GM18870 (cell line): ENCODE measurements at regions not wholly inside any gene's neighbourhood (a gene's known extent, or its start where the extent isn't known, plus 50 kb on each side); places are given as distances from the start of the nearest gene placed in this dataset.

Experiments used
- ATAC-seq: cut with Tn5 transposase; IDR thresholded peaks from one replicate; pipeline ENCODE4 v1.9.1; 2021; ENCODE audit warnings: moderate library complexity; ENCODE audit not compliant: unreplicated experiment

GRCh38 chr13:52975969-52976368 lies 52.6 kb upstream of the OLFM4 start:
- no peak for ATAC-seq

- ATAC-seq: no peak
These were observed 53.5 kb upstream of the OLFM4 start for GRCh38 chr13:52975161-52975560.

GRCh38 chr13:52974711-52975110 lies 53.9 kb upstream of the OLFM4 start:
- ATAC-seq: no peak

GRCh38 chr13:52969373-52969772 lies 59.2 kb upstream of the OLFM4 start:
- no peak for ATAC-seq

- peak; percentile 98 for ATAC-seq
These were observed 60.4 kb upstream of the OLFM4 start for GRCh38 chr13:52968074-52968700.

- no peak for ATAC-seq
These were observed 66.6 kb upstream of the OLFM4 start for GRCh38 chr13:52961987-52962386.

GRCh38 chr13:52961256-52961910 lies 67.2 kb upstream of the OLFM4 start:
- no peak for ATAC-seq

GRCh38 chr13:52955472-52955874 lies 73.1 kb upstream of the OLFM4 start:
- ATAC-seq: no peak

- no peak for ATAC-seq
These were observed 73.8 kb upstream of the OLFM4 start for GRCh38 chr13:52954838-52955237.

- no peak for ATAC-seq
These were observed 78.1 kb upstream of the OLFM4 start for GRCh38 chr13:52950436-52950956.

- ATAC-seq: no peak
These were observed 78.9 kb upstream of the OLFM4 start for GRCh38 chr13:52949742-52950141.

- ATAC-seq: no peak
These were observed 79.6 kb upstream of the OLFM4 start for GRCh38 chr13:52949044-52949443.

GRCh38 chr13:52947921-52948373 lies 80.7 kb upstream of the OLFM4 start:
- no peak for ATAC-seq

- ATAC-seq: no peak
These were observed 83.3 kb upstream of the OLFM4 start for GRCh38 chr13:52945348-52945747.

GRCh38 chr13:52944697-52945096 lies 83.9 kb upstream of the OLFM4 start:
- ATAC-seq: no peak

- ATAC-seq: no peak
These were observed 89.6 kb upstream of the PCDH8 start for GRCh38 chr13:52938065-52938464.

- no peak for ATAC-seq
These were observed 88.4 kb upstream of the PCDH8 start for GRCh38 chr13:52936806-52937205.

- no peak for ATAC-seq
These were observed 85.8 kb upstream of the PCDH8 start for GRCh38 chr13:52934258-52934657.

- no peak for ATAC-seq
These were observed 85.2 kb upstream of the PCDH8 start for GRCh38 chr13:52933547-52934210.

- ATAC-seq: no peak
These were observed 84.7 kb upstream of the PCDH8 start for GRCh38 chr13:52933099-52933498.

- no peak for ATAC-seq
These were observed 84.2 kb upstream of the PCDH8 start for GRCh38 chr13:52932649-52933048.
